EH (cell line): ENCODE measurements at regions not wholly inside any gene's neighbourhood (a gene's known extent, or its start where the extent isn't known, plus 50 kb on each side); places are given as distances from the start of the nearest gene placed in this dataset.
A peak's percentile ranks its signal among the peaks of the same experiment; 100 is the strongest.

Experiments used
- DNase-seq: peaks from one replicate; pipeline ENCODE4 v3.0.0-alpha.2; 2015; ENCODE audit warnings: low read depth

DNA sequence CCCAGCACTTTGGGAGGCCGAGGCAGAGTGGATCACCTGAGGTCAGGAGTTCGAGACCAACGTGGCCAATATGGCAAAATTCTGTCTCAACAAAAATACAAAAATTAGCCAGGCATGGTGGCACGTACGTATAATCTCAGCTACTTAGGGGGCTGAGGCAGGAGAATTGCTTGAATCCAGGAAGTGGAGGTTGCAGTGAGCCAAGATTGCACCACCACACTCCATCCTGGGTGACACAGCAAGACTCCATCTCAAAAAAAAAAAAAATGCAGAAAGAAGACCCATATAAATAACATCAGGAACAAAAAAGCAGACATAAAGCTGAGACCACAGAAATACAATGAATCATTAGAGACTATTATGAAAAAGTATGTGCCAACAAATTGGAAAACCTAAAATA lies 235.2 kb upstream of the VEPH1 start:
- peak; percentile 34 for DNase-seq

DNA sequence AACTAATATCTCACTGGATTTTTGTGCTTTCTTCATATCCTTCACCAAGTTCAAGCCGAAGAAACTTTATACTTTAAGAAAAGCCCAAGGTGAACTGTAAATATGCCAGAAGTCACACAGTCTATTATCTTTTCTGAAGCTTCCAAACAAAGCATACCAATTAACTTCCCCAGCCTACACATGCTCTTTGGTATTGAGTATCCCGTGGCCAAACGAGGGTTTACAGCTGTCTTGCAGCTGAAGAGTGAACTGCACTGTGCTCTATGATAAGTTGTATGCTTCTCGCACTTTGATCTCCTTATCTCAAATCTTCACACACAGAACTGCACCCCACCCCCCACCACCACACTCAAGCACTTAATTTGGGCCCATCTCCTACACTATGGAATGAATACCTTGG lies 215.6 kb upstream of the VEPH1 start:
- DNase-seq, result no peak

DNA sequence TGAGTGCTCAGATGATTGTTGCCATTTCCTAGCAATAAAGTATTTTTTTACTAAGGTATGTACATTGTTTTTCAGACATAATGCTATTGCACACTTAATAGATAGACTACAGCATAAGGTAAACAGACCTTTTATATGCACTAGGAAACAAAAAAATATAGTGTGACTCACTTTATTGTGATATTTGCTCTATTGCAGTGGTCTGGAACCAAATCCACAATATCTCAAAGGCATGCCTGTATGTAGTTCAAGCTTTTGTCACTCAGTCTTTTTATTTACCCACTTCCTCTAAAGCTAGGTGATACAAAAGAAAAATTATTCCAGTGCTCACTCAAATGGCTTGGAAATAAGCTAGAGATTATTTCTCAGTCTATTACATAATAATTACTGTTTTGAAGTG lies 209.9 kb upstream of the VEPH1 start:
- no peak for DNase-seq

DNA sequence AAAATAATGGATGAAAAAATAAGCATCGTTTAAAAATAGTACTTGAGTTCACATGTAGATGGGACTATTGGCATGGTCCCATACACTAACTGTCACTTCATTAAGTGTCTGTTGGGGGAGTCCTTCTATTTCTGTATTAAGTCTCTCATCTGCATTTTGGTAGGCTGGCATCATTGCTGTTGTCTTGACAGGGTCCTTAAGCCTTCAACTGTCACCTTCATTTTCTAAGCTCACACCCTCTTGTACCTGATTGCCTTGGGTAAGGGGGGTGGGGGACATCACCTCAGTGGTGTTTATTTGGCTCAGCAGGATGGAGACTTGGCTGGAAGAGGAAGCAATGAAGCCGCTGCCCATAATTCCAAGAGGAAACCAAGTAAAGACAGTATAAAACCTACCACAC lies 202.0 kb upstream of the VEPH1 start:
- no peak for DNase-seq

DNA sequence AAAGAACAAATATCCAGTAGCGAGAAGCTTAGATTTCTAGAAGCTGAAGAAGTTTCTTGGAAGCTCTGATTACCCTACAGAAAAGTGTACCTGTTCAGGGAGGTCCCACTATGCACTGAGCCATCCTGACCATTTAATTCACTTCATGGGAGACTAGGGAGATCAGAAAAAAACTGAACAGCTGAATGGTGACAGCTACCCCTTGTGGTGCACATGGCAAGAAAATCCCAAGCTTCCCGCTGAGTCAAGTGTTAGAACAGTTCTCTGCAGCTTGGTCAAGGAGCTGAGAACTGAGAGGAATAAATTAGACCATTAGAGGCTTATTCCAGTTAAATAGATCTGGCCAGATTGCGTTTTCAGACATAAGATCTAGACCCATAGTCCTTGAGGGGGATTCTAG lies 197.2 kb upstream of the VEPH1 start:
- peak; percentile 14 for DNase-seq

DNA sequence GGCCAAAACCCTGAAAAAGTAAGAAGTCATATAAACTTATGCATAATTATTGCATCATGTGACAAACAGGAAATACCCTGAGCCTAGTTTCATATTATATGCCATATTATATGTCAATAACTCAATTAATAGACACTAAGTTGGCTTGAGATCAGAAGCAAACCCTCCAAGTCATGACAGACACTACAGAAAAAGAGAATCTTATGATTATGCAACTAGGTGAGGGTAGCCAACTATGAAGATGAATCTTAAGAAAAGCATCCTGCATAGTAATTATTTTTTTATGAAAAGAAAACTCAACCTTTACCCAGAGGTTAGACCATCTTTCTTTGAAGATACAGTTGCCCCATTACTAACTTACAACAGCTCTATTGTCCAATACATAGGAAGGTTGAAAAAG lies 192.4 kb upstream of the VEPH1 start:
- no peak for DNase-seq

DNA sequence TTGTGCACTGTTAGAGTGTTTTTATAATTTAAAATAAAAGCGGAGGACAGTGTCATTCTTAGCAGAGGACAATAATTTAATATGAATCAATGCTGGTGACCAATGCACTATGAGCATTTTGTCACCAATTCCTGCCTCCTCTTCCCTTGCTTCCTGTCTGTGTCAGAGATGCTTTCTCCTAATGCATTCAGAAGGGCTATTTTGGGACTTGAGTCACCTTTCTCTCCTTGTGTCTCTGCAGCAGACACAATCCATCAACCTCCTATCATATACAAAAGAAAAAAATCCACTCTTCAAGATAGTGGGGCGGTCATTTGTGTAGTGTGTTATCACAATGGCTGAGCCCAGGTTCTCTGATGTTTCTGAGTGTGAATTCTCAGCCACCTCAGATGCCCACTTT lies 191.9 kb upstream of the VEPH1 start:
- DNase-seq, result no peak

DNA sequence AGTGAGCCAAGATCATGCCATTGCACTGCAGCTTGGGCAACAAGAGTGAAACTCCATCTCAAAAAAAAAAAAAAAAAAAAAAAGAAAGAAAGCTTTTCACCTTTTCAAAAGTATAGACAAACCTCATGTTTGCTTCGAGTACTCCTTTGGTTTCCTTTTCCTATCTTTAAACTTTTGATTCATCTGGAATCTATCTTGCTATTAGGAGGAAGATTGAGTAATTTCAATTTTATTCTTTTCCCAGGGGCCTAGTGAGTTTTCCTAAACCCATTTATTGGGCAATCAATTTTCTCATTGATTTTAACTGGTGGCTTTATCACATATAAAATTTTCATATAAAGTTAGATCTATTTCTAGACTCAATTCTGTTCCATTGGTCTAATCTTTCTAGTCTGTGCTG lies 190.5 kb upstream of the VEPH1 start:
- no peak for DNase-seq

DNA sequence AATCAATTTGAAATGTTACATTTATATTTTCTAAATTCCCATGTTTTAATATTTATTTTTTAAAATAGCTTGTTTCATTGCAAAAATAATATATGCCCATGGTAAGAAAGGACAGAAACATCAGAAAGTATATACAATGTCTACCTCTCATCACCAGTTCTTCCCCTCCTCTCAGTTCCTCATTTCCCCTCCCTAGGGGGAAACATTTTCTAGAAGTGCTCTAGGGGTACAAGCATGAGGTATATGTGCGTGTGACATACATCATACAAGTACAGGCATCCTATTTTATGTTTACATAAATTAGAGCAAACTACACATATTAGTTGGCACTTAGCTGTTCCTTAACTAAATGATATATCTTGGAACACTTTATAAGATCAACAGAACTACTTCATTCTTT lies 189.3 kb upstream of the VEPH1 start:
- no peak for DNase-seq

DNA sequence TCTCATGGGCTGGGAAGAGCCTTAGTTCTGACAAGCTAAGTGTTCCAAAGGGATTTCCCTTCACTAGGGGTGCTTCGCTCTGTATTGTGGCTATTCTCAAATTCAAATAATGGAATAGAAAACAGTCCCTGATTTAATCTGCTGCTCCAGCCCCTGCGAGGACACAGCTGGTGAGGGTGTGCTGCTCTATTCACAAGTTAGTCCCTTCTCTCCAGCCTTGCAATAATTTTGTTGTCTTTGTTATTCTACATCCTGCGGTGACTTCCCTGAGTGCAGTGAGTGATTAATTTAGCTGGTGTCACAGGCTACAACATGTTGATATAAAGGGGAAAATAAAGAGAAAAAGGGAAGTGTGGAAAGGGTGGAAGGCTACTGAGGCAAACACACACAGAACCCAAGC lies 180.5 kb upstream of the VEPH1 start:
- no peak for DNase-seq

DNA sequence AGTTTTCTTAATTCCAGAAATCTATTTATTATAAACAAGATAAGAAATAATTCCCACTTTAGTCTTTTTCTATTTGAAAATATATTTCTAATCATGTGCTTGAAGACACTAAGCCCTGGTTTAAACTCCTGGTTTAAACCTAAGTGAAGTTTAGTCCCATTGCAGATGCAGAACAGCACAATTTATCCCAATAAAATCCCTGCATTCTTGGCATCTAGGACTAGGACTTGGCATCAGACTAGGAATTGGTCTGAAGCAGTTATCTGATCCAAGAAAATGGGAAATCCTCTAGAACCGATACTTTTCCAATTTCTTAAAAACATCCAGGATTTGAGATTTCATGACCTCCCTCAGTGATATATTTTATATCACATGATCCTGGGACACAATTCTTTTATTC lies 168.8 kb upstream of the VEPH1 start:
- DNase-seq, result no peak

DNA sequence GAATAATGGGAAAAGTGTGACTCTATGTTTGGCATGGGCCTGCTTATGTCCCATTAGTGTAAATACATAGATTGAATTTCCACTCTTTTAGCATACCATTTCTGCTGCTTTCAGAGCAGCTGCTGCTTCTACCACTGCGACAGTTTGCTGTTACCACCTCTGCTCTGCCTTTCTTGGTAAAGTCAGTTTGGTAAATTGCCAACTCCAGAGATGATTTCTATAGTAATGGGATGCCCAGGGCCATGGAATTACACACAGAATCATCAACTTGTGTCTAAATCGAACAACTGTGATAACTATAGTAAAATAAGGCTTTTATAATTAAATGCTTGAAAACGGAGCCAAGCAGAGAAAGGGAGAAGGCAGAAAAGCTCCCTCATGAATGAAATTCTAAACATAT lies 168.4 kb upstream of the VEPH1 start:
- no peak for DNase-seq

DNA sequence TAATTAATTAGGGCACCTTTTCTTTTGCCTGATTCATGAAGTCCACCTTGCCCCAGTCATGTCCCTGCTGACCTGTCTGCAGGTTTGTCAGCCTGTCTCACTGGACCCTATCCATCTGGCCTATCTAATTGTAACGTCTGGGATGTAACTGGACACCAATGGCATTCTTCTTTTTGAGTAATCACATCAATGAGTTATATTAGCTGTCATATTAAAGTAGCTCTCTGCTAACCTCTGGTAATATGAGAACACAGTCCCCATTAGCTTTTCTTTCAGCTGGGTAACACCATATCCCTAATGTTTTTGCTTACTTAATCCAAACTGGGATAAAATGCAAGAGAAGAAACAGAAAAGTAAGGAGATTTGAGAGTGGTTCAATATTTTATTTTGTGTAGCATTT lies 166.2 kb upstream of the VEPH1 start:
- peak; percentile 30 for DNase-seq

DNA sequence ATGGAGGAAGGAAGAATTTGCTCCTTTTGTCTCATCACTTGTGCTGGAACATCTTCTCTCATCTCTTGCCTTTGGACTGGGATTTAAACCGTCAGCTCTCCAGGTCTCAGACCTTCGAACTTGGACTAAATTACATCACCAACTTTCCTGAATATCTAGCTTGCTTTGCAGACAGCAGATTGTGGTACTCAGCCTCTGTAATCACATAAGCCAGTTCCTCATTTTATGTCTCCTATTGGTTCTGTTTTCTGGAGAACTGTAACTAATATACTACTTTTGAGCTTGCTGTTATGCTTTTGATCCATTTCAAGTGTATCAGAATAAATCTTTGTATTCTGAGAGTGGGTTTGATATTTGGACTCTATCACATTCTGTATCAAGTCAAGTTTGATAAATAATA lies 164.3 kb upstream of the VEPH1 start:
- DNase-seq, result no peak

DNA sequence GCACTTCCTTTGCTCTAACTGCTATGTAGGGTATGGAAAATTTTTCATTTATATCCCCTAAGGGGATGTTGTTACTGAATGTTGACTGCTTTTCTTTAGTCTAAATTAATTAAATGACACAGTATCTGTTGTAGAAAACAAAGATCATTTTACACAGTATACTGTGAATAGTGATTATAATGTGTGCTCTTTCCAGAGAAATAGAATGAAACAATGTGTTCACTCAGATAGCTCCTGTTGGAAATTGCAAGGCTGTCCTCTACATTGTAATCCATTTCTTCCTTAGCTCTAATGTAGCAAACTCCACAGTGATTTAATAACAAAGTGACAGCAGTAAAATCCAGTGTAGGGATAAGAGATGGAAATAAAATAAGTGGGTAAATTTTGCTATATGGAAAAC lies 159.0 kb upstream of the VEPH1 start:
- DNase-seq, result no peak

DNA sequence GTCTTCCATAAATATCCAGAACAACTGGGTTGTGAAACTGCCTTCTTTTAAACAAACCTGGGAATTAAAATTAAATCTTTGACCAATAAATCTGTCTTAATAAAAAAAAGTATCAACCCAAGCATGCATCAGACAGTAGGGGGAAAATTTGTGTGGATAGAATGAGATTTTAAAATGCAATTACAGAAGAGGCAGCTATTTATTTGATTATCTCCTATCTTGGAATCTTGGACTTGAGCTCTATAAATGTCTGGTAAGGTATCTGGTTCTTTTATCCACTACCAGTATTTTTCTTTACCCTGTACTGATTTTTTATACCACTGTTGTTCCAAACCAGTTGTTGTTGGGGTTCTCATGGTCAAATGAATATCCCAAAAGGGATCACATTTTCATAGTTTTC lies 157.6 kb upstream of the VEPH1 start:
- no peak for DNase-seq

DNA sequence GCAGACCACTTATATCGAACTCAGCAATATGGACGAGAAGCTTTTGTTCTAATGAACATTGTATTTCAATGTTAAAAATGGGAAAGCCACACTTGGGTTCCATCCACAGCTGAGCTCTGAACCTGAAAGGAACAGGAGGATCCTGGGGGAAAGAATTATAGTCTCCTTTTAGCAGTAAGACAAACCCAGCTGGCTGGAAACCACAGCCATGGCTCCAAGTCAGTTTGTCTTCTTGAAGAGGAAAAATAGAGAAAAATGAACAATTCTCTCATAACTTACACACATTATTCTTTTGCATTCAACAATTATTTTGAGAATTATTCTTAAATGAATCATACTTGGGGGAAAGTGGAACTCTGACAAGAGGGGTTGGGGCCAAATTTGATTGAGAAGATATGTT lies 149.2 kb upstream of the VEPH1 start:
- no peak for DNase-seq

DNA sequence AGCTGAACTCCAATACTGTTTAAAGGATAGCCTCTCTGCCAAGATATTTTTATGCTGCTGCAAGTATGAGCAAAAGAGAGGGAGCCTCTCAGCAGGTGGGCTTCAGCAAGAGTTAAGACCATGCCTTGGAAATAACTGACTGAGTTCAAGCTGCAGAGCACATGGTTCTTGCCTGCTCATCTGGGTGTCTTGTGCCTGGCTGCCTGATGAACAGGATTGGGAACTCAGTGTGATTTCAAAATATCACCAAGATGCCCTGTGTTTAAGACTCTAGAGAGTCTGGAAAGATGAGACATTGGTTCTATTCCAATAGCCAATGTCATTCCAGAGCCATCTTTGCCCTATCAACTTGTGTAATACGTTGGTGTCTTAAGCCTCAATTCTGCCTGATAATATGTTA lies 147.5 kb upstream of the VEPH1 start:
- DNase-seq, result no peak

DNA sequence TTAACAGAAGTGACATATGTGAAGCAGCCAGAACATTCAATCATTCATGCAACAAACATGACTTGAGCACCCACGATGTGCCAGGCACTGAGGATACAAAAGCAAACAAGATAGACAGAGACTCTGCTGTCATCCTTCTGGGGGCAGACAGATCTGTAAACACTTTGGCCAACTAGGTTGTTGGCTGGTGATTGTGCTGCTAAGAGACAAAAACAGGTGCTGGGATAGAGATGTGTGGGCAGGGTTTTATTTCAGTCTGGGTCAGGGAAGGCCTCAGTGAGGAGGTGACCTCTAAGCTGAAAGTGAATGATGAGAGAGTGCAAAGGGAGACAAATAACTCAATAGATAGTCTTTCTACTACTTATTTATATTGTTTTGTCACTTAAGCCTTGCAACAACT lies 147.0 kb upstream of the VEPH1 start:
- no peak for DNase-seq

DNA sequence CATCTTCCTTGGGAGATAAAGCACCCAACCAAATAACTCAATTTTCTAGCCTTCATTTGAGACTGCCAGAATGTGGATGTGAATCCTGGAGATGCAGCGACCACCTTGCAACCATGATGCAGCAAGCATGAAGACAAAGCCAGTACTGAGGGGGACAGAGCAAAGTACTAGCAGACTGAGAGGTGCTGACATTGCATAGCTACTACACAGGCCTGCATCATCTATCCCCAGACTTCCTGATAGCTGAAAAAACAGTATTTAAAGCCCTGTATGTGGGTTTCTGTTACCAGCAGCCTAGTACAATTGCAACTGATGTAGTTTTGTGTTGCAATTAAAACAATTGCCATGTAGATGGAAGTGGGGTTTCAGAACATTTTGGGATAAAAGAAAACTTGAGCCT lies 146.3 kb upstream of the VEPH1 start:
- DNase-seq, result no peak

DNA sequence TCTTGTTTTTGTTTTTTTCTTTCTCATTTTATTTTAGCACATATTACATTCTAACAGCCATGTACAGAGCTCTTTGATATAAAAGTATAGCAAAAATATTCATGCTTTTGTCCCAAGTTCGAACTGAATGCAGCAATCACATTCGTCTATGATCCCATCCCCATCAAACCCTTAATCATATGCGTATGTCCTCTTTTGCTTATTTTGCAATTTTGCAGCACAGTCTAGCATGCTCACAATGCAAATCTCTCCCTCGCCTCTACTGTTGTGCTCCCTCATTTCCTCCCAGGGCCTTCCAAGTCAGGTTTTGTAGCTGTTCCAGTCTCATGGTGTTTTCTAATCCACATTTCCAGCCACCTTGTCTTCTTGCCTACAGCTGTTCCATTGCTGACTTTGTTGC lies 144.6 kb upstream of the VEPH1 start:
- no peak for DNase-seq

DNA sequence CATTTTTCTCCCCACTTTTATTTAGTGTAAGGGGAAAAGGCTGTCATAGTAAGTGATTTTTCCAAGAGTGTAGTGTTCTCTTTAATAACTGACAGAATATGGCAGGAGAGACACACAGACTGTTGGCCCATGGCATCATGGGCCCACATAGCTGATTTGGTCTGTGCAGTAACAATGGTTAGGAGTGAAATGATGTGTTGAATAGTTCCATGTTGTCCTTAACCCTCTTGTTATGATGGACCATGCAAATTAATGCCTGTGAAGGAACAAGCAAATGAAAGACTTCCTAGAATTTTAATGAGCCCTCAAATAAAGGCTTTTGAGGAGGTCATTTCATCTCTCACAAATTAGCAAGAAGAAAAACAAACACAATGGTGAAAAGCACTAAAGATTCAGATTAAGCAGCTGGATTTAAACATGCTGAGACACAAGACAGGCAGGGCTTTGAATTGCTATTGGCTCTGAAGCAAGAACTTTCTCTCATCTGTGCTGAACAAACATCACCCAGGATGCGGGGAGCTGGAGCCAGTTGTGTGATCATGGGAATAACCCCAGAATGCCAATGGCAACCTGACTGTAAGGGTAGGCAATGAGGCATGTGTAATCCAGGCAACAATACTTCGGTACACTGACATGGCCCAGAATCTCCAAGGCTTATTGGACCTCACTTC lies 136.7 kb upstream of the VEPH1 start:
- DNase-seq, result no peak

DNA sequence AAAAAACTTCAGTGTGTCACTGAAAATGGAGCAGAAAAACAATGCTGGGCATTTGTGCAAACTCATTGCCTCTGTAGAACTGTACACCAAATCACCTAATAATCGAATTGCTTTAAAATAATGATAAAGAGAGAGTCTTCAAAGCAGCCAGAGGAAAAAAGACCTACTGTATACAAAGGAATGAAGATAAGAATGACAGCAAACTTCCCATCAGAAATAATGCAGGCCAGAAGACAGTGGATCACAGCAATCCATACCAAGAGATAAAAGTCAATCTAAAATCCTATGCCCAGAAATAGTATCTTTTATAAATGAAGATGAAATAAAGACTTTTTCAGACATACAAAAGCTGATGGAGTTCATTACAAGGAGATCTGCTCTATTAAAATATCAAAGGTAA lies 134.7 kb upstream of the VEPH1 start:
- DNase-seq, result no peak

DNA sequence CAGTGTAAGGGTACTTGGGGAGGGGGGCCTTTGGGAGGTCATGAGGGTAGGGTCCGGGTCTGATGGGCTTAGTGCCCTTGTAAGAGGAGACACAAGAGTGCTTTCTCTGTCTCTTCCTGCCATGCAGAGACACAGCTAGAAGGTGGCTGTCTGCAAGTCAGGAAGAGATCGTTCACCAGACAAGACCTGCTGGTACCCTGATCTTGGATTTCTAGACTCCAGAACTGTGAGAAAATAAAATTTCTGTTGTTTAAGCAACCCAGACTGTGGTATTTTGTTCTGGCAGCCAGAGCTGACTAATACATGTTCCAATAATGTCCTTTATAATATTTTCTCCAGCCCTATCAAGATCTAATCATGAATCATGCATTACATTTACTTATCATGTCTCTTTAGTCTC lies 130.0 kb upstream of the VEPH1 start:
- no peak for DNase-seq

DNA sequence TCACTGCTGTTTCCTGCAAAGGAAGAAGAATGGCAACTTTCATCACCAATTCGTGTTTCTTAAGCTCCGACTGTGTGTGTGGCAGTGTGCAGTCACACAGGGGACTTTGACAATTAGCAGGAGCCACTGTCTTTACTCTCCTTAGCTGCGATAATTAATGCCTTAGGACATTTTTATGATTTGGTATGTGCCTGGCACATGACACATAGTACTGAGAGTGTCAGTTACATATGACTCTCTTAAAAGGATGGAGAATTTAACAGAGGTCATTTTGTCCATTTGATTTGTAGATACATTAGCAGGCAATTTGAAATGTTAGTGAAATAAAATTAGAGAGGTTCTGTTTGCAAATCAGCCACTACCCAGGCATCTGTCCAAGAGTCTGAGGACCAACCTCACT lies 128.9 kb upstream of the VEPH1 start:
- peak; percentile 3 for DNase-seq
